ENCODE measurements at regions not wholly inside any gene's neighbourhood (a gene's known extent, or its start where the extent isn't known, plus 50 kb on each side); places are given as distances from the start of the nearest gene placed in this dataset.

DNA sequence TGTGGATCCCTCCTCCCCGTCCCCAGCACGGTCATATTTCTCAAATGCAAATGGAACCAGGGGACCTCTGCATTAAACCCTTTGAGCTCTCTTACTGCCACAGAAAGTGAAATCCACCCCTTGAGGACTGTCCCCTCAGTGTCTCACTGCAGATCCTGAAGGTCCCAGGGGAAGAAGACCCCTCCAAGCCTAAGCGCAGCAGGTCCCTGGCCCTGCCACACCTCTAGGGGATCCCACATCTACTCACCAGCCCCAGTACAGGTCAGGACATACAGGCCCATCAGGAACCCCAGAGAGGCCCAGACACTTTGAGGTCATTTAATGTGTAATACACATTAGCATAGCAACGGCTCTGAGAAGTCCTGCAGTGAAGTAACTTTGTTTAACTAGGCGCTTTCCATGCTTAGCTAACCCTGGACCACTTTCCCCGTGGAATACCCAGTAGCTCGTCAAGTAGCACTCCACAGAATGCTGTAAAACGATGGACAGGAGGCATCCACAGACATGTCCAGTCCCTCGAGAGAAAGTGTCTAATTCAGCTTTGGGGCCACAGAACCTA lies 54.7 kb upstream of the ALDH1B1 start:
- TF ChIP-seq POLR2AphosphoS5 (IDR thresholded peaks at IDR 0.05) (no peak), POLR2A (IDR thresholded peaks at IDR 0.05; ENCODE audit: low read depth) (no peak), EP300 (IDR thresholded peaks at IDR 0.05) (no peak)
- TF ChIP-seq, protein P1, sequence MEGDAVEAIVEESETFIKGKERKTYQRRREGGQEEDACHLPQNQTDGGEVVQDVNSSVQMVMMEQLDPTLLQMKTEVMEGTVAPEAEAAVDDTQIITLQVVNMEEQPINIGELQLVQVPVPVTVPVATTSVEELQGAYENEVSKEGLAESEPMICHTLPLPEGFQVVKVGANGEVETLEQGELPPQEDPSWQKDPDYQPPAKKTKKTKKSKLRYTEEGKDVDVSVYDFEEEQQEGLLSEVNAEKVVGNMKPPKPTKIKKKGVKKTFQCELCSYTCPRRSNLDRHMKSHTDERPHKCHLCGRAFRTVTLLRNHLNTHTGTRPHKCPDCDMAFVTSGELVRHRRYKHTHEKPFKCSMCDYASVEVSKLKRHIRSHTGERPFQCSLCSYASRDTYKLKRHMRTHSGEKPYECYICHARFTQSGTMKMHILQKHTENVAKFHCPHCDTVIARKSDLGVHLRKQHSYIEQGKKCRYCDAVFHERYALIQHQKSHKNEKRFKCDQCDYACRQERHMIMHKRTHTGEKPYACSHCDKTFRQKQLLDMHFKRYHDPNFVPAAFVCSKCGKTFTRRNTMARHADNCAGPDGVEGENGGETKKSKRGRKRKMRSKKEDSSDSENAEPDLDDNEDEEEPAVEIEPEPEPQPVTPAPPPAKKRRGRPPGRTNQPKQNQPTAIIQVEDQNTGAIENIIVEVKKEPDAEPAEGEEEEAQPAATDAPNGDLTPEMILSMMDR (IDR thresholded peaks at IDR 0.05): no peak
- Histone ChIP-seq H3K27me3 (no peaks in the 10 kb centered on the region), H3K9me3 (no peaks in the 10 kb centered on the region), H3K4me3 (no peak overlapping the region), H3K4me1 (peaks cover 0 to 12% (median 6%) of the 10 kb centered on the region in 4 donors), H3K36me3 (no peaks in the 10 kb centered on the region), H3K27ac (replicated peaks in 1 of 4) (no peak overlapping the region)
- no peak for DNase-seq (ENCODE audit: extremely low spot score)
- 89% methylated on average over 7 of the region's 9 CpGs for WGBS
- intact Hi-C loops (cut with DNase I): no loop called here

DNA sequence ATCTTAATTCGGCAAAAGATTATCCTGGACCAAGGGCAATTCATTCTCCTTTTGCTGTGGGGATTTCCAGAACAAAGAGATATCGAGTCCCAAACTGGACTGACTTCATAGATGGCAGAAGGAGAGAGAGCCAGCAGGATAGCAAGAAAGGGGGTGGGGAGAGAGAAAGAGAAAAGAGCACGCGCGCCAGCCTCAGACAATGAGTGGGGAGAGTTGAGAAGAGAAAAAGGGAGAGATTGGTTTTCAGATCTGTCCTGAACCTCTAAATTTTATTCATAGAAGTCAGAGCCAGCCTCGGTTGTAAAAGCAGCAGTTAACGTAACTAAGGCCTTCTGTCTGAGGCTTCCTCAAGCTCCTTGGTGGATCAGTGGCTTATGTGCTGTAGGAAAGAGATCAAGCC lies 55.3 kb upstream of the ALDH1B1 start:
- Histone ChIP-seq H3K4me3 (no peak overlapping the region), H3K27me3 (no peaks in the 10 kb centered on the region), H3K36me3 (no peaks in the 10 kb centered on the region), H3K27ac (replicated peaks in 1 of 4) (no peak overlapping the region), H3K4me1 (peaks cover 0 to 12% (median 6%) of the 10 kb centered on the region in 4 donors), H3K9me3 (no peaks in the 10 kb centered on the region)
- TF ChIP-seq POLR2A (IDR thresholded peaks at IDR 0.05; ENCODE audit: low read depth) (no peak), POLR2AphosphoS5 (IDR thresholded peaks at IDR 0.05) (no peak), EP300 (IDR thresholded peaks at IDR 0.05) (no peak)
- TF ChIP-seq, protein P1 (IDR thresholded peaks at IDR 0.05): no peak
- intact Hi-C loops (cut with DNase I): no loop called here
- no peak for DNase-seq (ENCODE audit: extremely low spot score)
- WGBS: 82% methylated on average over 7 of the region's 7 CpGs

DNA sequence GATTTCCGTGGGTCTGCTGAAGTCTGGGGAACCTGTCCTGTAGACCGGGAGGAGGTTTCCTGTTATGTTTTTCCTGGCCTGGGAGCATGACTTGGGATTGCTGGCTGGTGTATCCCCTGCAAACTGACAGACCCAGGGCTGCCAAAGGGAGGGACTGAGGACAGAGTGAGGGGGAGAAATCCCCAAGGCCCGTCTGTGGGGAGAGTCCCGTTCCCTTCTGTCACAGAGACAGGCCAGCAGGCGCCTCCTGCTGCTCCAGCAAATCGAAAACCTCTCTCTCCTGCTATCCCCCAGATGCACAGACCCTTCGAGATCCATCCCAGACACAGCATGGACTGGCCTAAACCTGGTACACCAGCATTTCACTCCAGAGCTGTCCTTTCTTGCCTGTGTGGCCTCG lies 56.2 kb upstream of the ALDH1B1 start:
- no peak overlapping the region for H3K27ac ChIP-seq (replicated peaks in 1 of 4)
- H3K9me3 ChIP-seq: no peaks in the 10 kb centered on the region
- H3K36me3 ChIP-seq: no peaks in the 10 kb centered on the region
- no peak overlapping the region for H3K4me3 ChIP-seq
- intact Hi-C loops (cut with DNase I): no loop called here
- no peaks in the 10 kb centered on the region for H3K27me3 ChIP-seq
- DNase-seq (ENCODE audit: extremely low spot score): no peak
- TF ChIP-seq, protein P1 (IDR thresholded peaks at IDR 0.05): no peak
- TF ChIP-seq EP300 (IDR thresholded peaks at IDR 0.05) (no peak), POLR2AphosphoS5 (IDR thresholded peaks at IDR 0.05) (no peak), POLR2A (IDR thresholded peaks at IDR 0.05; ENCODE audit: low read depth) (no peak)
- H3K4me1 ChIP-seq: peaks cover 0 to 12% (median 6%) of the 10 kb centered on the region in 4 donors
- WGBS: 83% methylated on average over 8 of the region's 8 CpGs

DNA sequence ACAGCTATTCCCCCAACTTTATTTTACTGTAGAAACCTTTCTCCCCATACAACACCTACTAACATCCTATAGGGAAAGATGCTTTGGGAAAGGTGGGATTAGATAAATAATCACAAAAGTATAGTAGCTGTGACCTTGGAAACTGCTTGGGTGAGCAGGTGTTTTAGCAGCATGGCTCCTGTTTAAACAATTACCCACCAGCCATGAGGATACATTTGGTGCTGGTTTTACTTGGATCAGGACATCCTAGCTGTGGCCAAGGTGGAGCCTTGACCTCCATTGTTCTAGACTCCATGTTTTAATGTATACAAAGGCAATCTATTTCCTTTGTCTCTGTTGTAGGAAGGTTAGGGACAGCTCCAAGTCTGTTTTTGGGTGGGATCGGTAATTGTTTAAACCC lies 56.8 kb upstream of the ALDH1B1 start:
- no peak for DNase-seq (ENCODE audit: extremely low spot score)
- Histone ChIP-seq H3K4me1 (peaks cover 0 to 12% (median 6%) of the 10 kb centered on the region in 4 donors), H3K9me3 (no peaks in the 10 kb centered on the region), H3K27me3 (no peaks in the 10 kb centered on the region), H3K27ac (replicated peaks in 1 of 4) (no peak overlapping the region), H3K4me3 (no peak overlapping the region), H3K36me3 (no peaks in the 10 kb centered on the region)
- TF ChIP-seq EP300 (IDR thresholded peaks at IDR 0.05) (no peak), POLR2AphosphoS5 (IDR thresholded peaks at IDR 0.05) (no peak), POLR2A (IDR thresholded peaks at IDR 0.05; ENCODE audit: low read depth) (no peak)
- TF ChIP-seq, protein P1 (IDR thresholded peaks at IDR 0.05): no peak
- WGBS: 75% methylated on average over 1 of the region's 1 CpG
- intact Hi-C loops (cut with DNase I): no loop called here

DNA sequence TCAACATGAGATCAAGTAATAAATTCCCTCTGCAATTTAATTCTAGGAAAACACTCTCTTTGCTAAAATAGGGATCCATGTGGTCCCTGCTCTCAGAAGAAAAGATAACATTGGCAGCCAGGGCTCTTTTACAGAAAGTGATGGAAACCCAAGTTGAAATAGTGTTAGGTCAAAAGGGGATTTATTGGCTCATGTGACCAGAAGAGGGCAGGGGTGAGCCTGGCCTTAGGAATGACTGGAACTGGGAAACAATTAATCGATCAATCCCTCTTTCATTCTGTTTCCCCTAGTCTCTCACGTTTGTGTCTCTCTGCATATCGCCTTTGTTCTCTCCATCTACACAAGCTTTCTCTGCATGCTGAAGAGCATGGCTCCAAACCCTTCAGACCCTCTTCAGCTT lies 58.3 kb upstream of the ALDH1B1 start:
- Histone ChIP-seq H3K27me3 (no peaks in the 10 kb centered on the region), H3K27ac (replicated peaks in 1 of 4) (no peak overlapping the region), H3K4me1 (peaks cover 0 to 4% (median 2%) of the 10 kb centered on the region in 4 donors), H3K4me3 (no peak overlapping the region), H3K9me3 (no peaks in the 10 kb centered on the region), H3K36me3 (no peaks in the 10 kb centered on the region)
- WGBS: 68% methylated on average over 3 of the region's 3 CpGs
- no peak for TF ChIP-seq EP300 (IDR thresholded peaks at IDR 0.05)
- TF ChIP-seq, protein P1 (IDR thresholded peaks at IDR 0.05): peak in 1 of 3 experiments; percentile 29
- no peak for TF ChIP-seq POLR2AphosphoS5 (IDR thresholded peaks at IDR 0.05)
- intact Hi-C loops (cut with DNase I): no loop called here
- no peak for DNase-seq (ENCODE audit: extremely low spot score)
